IMR-90 (cell line): ENCODE measurements at regions not wholly inside any gene's neighbourhood (a gene's known extent, or its start where the extent isn't known, plus 50 kb on each side); places are given as distances from the start of the nearest gene placed in this dataset.

Experiments
- ATAC-seq: fragments of 200-7000 bp; cut with Tn5 transposase; 2 replicates; pipeline ENCODE4 v1.9.1; 2020; ENCODE audit warnings: low read depth, mild to moderate bottlenecking, moderate library complexity
- BruUV-seq: library from RNA; stranded (reverse); fragments of 400-500 nt; replicated peaks from 2 replicates; lab custom pipeline; 2021; lab: Mats Ljungman, UMichigan
- CTCF ChIA-PET: fragments of 300-600 bp; formaldehyde crosslinking; extraction: SDS; loops from one replicate; lab custom pipeline; 2021; ENCODE audit warnings: antibody characterized with exemption; lab: Yijun Ruan, JAX
- POLR2A ChIA-PET: fragments of 300-600 bp; sonication (Branson Sonifier 250); formaldehyde crosslinking; loops from one replicate; lab custom pipeline; 2022; ENCODE audit warnings: antibody characterized with exemption; ENCODE audit not compliant: unreplicated experiment; lab: Charles Lee
- DNase-seq: peaks from one replicate; pipeline ENCODE4 v3.0.0; 2013
- H2AFZ ChIP-seq: replicated peaks from 2 replicates; pipeline ENCODE3; 2013; ENCODE audit warnings: low read length, mild to moderate bottlenecking; ENCODE audit not compliant: poor library complexity
- H2AK5ac ChIP-seq: 2 replicates; pipeline ENCODE4 v1.6.1; 2013; ENCODE audit warnings: low read depth, low read length, inconsistent platforms
- H2AK9ac ChIP-seq: replicated peaks from 2 replicates; pipeline ENCODE3; 2013; ENCODE audit warnings: mild to moderate bottlenecking, low read depth, low read length, moderate library complexity; ENCODE audit not compliant: poor library complexity
- H2BK120ac ChIP-seq: 2 replicates; pipeline ENCODE4 v1.6.1; 2013; ENCODE audit warnings: low read depth, low read length, inconsistent platforms
- H2BK15ac ChIP-seq: 3 replicates; pipeline ENCODE4 v1.6.1; 2013; ENCODE audit warnings: low read depth, low read length, inconsistent platforms
- H2BK20ac ChIP-seq: 2 replicates; pipeline ENCODE4 v1.6.1; 2013; ENCODE audit warnings: low read depth, mild to moderate bottlenecking, inconsistent platforms, low read length, moderate library complexity
- H2BK5ac ChIP-seq: 2 replicates; pipeline ENCODE4 v1.6.1; 2013; ENCODE audit warnings: mild to moderate bottlenecking, low read depth, low read length, inconsistent platforms; ENCODE audit not compliant: poor library complexity, severe bottlenecking
- H3K14ac ChIP-seq: replicated peaks from 2 replicates; pipeline ENCODE4 v1.6.1; 2013; ENCODE audit warnings: low read depth, low read length, inconsistent platforms
- H3K18ac ChIP-seq: 2 replicates; pipeline ENCODE4 v1.6.1; 2013; ENCODE audit warnings: low read depth, low read length, control low read depth
- H3K23ac ChIP-seq: 2 replicates; pipeline ENCODE4 v1.6.1; 2013; ENCODE audit warnings: low read depth, low read length, inconsistent platforms
- H3K27ac ChIP-seq: 2 replicates; pipeline ENCODE4 v1.5.1; 2013; ENCODE audit warnings: mild to moderate bottlenecking, control low read depth, low read length; ENCODE audit not compliant: insufficient read depth
- H3K27me3 ChIP-seq: 2 replicates; pipeline ENCODE4 v1.6.1; 2013; ENCODE audit warnings: low read length; ENCODE audit not compliant: control insufficient read depth, insufficient read depth
- H3K36me3 ChIP-seq: 2 replicates; pipeline ENCODE4 v1.6.1; 2013; ENCODE audit warnings: low read length, mixed read lengths; ENCODE audit not compliant: control insufficient read depth, insufficient read depth
- H3K4ac ChIP-seq: 2 replicates; pipeline ENCODE4 v1.6.1; 2013; ENCODE audit warnings: low read depth, low read length, inconsistent platforms
- H3K4me1 ChIP-seq: 2 replicates; pipeline ENCODE4 v1.6.1; 2013; ENCODE audit warnings: low read length, mixed read lengths; ENCODE audit not compliant: control insufficient read depth, insufficient read depth
- H3K4me2 ChIP-seq: 2 replicates; pipeline ENCODE4 v1.6.1; 2013; ENCODE audit warnings: low read depth, mild to moderate bottlenecking, control low read depth, low read length, moderate library complexity
- H3K4me3 ChIP-seq: 2 replicates; pipeline ENCODE4 v1.5.1; 2013; ENCODE audit warnings: low read depth, mild to moderate bottlenecking, control low read depth, low read length, moderate library complexity; ENCODE audit not compliant: insufficient read depth
- H3K56ac ChIP-seq: 2 replicates; pipeline ENCODE4 v1.6.1; 2013; ENCODE audit warnings: low read length, inconsistent platforms; ENCODE audit not compliant: insufficient read depth; ENCODE audit errors: extremely low read depth
- H3K79me1 ChIP-seq, 2 experiments: 2 replicates each; pipeline ENCODE4 v1.6.1; 2013; ENCODE audit warnings: low read length in 2 of 2, inconsistent platforms in 1 of 2, low read depth in 1 of 2
- H3K9ac ChIP-seq: 2 replicates; pipeline ENCODE4 v1.6.1; 2013; ENCODE audit warnings: low read depth, low read length, control low read depth
- H3K9me1 ChIP-seq: 2 replicates; pipeline ENCODE4 v1.6.1; 2013; ENCODE audit warnings: low read length, inconsistent platforms; ENCODE audit not compliant: insufficient read depth
- H3K9me3 ChIP-seq: 2 replicates; pipeline ENCODE4 v1.6.1; 2013; ENCODE audit warnings: low read length; ENCODE audit not compliant: control insufficient read depth, insufficient read depth
- H4K20me1 ChIP-seq: 2 replicates; pipeline ENCODE4 v1.6.1; 2013; ENCODE audit warnings: low read length, inconsistent platforms; ENCODE audit not compliant: insufficient read depth
- H4K5ac ChIP-seq: 2 replicates; pipeline ENCODE4 v1.6.1; 2013; ENCODE audit warnings: mild to moderate bottlenecking, low read depth, low read length, control low read depth
- H4K8ac ChIP-seq, 2 experiments: 2 replicates each; pipeline ENCODE4 v1.6.1; 2013; ENCODE audit warnings: low read depth in 2 of 2, low read length in 2 of 2, control low read depth in 1 of 2, inconsistent platforms in 1 of 2
- H4K91ac ChIP-seq: 2 replicates; pipeline ENCODE4 v1.6.1; 2013; ENCODE audit warnings: low read depth, low read length, inconsistent platforms; ENCODE audit not compliant: insufficient read depth
- FOS ChIP-seq: fragments of 150-350 bp; IDR thresholded peaks from 2 replicates; pipeline ENCODE4 v1.6.1; 2016; ENCODE audit warnings: low read depth, low read length
- WGBS, 2 experiments: methylation state at CpG; one replicate each; pipeline versions ENCODE4 v1.1.5 to v1.1.7; 2013; ENCODE audit warnings: missing lambda C conversion rate in 2 of 2; ENCODE audit not compliant: insufficient read length in 1 of 2; ENCODE audit errors: extremely low coverage in 2 of 2; 5-methylcytosine and 5-hydroxymethylcytosine counted together
- dilution Hi-C: fragments of 300-500 bp; cut with HindIII; formaldehyde crosslinking; loops from one replicate; pipeline ENCODE4 v1.14.3; 2018; ENCODE audit warnings: low sequenced_read_pairs; ENCODE audit not compliant: unreplicated experiment
- in situ Hi-C: fragments of 300-500 bp; cut with MboI; formaldehyde crosslinking; loops from 3 replicates; pipeline ENCODE4 v1.14.3; 2019; ENCODE audit warnings: low sequenced_read_pairs, inconsistent platforms, mixed read lengths
- intact Hi-C: fragments of 100-400 bp; cut with micrococcal nuclease; formaldehyde crosslinking; loops from 2 replicates; pipeline ENCODE4 v1.10.0; 2022

DNA sequence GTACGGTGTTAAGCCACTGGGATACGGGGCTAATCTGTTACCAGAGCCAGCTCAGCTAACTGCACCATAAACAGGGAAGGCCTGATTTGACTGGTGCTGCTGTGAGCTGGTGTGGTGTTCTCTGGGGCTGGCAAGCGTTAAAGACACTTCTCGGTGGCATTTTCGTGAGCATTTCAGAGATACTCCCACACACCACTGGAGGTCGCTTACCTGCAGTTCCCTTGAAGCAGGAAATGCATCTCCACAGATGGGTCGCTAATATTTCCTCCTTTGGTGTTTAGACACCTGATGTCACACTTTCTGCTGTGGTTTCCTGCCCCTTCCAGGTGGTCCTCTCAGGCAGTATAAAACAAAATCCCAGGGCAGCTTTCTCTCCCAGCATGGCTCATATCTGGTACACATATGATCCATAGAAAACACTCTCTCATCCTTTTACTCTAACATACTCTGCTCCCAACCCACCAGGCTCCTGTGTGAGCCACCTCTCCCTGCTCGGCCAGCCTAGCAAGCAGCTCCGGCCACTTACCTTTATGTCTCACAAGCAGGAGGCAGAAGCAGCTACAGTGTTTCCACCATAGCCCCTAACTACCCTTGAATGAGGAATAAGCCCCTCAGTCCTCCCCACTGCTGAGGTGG lies 129.9 kb upstream of the GRIN2B start:
- CTCF ChIA-PET = interaction anchor here (0.5 kb wide), 1 partner anchor 1305 kb away, joined by 3 read pairs; no protein-coding TSS in a partner anchor
- WGBS, 2 experiments = 19% methylated on average over 3 of the region's 9 CpGs; no CpG with 5 or more reads in 1 of the 2 experiments

More for the DNA sequence above, 129.9 kb upstream of the GRIN2B start:
- Histone ChIP-seq H3K14ac (no peak overlapping the region), H4K5ac (no peak overlapping the region), H3K27ac (no peak overlapping the region), H4K91ac (no peak overlapping the region), H4K8ac (no peak overlapping the region), H3K4me3 (no peak overlapping the region), H3K9ac (no peak overlapping the region), H3K23ac (no peak overlapping the region), H2AK9ac (no peak overlapping the region), H3K18ac (no peak overlapping the region), H2AFZ (no peak overlapping the region), H3K79me1 (no peaks in the 10 kb centered on the region), H3K56ac (no peak overlapping the region), H3K4ac (no peak overlapping the region), H2AK5ac (no peak overlapping the region), H2BK120ac (no peak overlapping the region), H3K36me3 (no peaks in the 10 kb centered on the region), H2BK5ac (no peak overlapping the region), H2BK20ac (no peak overlapping the region), H3K9me1 (no peaks in the 10 kb centered on the region), H3K4me1 (no peaks in the 10 kb centered on the region), H4K20me1 (no peaks in the 10 kb centered on the region), H2BK15ac (no peak overlapping the region), H3K27me3 (no peaks in the 10 kb centered on the region), H3K9me3 (peaks cover 11% of the 10 kb centered on the region), H3K4me2 (no peak overlapping the region)
- in situ Hi-C loops = no loop called here
- POLR2A ChIA-PET = no interaction called here
- intact Hi-C loops = no loop called here
- DNase-seq (no peak), ATAC-seq (no peak)
- dilution Hi-C loops = no loop called here
- no TSS peak for BruUV-seq
- TF ChIP-seq FOS = no peak
